Germinal center (tissue), 1 donor: ENCODE measurements at regions not wholly inside any gene's neighbourhood (a gene's known extent, or its start where the extent isn't known, plus 50 kb on each side); places are given as distances from the start of the nearest gene placed in this dataset.
"Not testable (repeated sequence)": the region's sequence is repeated elsewhere in the genome, so short reads cannot be mapped to it uniquely, and the experiment has no call there.

Experiments used
- DNase-seq: peaks from one replicate; pipeline ENCODE4 v3.0.0; 2012; ENCODE audit warnings: mixed read lengths, low spot score

DNA sequence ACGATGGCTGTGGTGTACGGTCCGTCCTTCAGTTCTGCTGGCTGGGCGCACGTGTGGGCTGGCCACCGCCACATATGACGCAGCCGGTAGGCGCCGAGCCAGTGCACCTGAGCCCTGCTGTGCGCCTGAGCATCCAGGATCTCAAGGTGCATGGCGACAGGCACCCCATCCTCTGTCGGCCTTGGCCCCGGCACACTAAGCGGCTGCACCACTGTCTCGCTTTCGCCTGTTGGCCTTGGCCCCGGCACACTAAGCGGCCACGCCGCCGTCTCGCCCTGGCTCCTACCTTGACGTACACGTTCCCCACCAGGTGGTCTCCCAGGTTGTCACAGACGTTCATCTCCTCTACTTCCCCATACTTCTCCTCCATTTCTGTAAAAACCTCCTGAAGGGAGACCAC lies 4034.6 kb upstream of the TPTE start:
- not testable (repeated sequence) for DNase-seq

DNA sequence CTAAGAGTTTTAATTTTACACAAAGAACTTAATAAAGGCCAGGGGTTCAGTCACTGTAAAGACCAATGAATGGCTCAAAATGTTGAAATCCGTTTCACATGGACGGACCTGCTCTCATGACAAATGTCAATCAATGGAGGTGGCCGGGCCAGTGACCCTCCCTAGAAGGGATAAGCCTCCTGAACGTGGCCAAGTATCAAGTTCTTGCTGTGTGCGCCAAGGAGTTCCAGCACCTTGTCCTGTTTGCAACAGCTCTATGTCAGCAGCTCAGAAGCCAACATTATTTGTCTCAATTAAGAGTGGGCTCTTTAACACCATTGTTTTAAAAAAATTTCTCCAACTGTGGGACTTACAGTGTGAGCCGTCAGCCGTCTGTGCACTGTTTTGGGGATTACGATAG lies 4028.7 kb upstream of the TPTE start:
- not testable (repeated sequence) for DNase-seq

DNA sequence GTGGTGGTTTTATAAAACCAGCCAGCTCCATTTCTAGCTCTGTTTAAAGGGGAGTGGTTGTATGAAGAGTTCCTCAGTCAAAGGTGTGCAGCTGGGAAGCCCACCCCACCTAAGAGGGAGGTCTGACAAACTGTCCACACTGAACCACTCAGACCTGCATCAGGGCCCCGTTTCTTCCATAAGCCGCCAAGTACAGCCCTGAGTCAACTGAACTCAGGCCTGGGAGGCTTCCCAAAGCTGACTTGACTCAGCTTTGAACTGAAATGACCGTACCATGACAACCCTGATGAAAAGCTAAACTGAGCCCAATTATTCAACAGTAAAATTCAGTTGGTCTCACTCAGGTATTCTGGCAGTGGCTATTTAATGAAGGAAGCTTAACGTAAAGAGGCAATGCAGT lies 4027.4 kb upstream of the TPTE start:
- DNase-seq: not testable (repeated sequence)

DNA sequence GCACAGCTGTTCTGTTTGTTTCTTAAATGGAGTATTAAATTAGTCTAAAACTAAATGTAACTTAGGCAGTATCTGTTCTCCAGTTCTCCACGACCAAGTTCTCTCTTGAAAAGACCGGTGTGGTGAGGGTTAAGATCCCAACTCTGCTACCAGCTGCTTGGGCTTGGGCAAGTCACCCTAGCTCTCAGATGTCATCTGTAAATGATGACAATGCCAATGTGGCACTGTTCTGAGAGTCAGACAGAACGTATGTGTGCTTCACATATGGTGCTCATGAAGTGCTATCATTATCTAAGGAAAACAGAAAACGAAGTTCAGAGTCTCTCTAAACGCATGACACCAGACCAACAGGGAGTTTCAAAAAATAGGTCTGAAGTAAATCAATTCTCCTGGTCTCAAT lies 4025.0 kb upstream of the TPTE start:
- not testable (repeated sequence) for DNase-seq

DNA sequence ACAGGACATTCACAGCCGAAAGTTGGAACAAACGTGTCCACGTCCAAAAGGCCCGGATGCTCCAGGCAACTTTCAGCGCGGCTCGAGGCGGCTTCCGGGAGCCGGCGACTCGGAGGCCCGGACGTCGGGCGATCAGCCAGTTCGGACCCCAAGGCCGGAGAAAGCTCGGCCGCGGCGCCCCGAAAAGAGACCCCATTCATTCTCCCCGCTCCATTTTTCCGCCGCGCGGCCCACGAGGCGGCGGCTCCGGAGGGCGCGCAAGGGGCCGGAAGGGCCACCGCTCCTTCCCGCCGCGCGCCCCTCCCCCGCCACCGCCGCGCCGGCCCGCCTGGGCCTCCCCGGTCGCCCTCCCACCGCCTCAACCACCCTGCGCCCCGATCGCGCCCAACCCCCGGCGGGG lies 4022.7 kb upstream of the TPTE start:
- peak; percentile 0 for DNase-seq

DNA sequence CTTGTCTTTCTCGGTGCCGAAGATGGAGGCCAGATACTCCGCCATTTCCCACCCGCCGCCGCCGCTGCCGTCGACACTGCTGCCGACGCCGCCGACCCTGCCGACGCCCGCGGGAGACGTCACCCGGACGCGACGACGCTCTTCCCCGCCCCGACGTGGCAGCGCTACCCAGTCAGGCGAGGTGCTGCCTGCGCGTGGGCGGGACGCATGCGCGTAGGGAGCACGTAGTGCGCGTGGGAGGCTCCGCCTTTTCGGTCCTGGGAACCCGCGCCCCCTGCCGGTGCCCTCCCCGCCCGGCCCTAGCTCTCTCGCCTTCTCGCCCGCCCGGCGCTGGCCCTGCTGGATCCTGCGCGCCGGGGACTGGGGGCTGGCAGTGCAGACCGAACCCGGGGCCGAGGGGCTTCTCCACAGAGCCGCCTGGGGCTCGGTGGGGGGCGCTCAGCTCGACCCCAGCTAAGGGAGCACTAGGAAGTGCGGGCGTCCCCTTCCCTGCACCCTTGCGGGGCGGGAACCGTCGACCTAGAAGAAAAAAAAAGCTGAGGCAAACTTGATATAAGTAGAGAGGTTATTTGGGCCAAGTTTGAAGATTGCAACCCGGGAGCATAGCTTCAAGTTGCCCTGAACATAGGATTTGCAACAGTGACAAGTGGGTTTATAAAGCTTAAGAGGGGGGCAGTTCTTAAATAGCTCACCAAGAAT lies 4022.1 kb upstream of the TPTE start:
- not testable (repeated sequence) for DNase-seq

DNA sequence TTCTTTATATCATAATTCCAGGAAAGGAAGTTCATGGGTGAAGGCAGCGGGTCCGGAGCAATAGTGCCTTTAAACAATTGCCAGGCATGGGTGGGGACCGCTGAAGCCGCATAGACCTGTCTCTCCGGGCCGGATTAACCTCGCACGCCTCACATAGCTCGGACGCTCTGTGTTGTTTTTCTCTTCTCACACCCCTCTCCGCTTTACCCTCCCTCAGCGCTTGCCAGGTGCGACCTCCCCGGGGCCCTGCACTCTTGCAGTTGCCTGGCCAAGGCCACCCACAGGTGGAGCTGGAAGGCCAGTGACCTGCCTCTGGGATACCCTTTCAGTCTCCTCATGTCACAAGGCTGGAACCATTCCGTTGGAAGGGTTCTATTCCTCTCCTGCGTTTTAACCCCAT lies 4021.5 kb upstream of the TPTE start:
- DNase-seq: not testable (repeated sequence)

DNA sequence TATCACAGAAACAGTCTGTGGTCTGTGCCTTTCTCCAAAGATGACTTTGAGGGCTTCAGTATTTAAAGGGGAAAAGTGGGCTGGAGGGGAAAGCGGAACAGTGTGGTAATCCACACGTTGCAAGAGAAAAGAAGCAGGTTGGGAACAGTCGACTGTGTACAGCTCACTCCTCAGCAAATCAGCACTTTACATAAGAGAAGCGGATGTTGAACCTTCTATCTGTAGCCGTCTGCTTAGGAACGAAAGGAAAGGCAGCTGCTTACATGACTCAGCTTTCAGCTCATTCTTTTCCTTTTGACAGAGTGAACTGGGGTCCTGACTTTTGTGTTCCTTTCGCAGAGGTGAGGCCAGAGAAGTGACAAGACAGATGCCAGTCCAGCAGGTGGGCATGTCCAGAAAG lies 4020.7 kb upstream of the TPTE start:
- DNase-seq: not testable (repeated sequence)

DNA sequence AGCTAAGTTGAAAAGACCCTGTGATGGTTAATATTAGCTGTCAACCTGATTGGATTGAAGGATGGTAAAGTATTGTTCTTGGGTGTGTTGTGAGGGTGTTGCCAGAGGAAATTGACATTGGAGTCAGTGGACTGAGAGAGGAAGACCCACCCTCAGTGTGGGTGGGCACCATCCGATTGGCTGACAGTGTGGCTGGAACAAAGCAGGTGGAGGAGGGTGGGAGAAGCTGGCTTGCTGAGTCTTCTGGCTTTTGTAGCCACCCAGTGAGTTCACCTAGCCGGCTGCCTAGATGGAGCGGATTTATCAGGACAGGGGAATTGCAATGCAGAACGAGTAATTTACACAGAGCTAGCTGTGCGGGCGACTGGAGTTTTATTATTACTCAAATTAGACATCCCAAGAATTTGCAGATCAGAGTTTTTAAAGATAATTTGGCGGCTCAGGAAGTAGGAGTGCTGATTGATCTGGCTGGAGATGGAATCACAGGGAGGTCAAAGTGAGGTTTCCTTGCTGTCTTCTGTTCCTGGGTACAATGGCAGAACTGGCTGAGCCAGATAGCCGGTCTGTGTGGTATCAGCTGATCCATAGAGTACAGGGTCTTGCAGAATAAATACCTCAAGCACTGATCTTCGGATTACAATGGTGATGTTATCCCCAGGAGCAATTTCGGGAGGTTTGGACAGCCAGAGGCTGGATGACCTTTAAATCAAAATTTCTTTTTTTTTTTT lies 4015.1 kb upstream of the TPTE start:
- DNase-seq: not testable (repeated sequence)

DNA sequence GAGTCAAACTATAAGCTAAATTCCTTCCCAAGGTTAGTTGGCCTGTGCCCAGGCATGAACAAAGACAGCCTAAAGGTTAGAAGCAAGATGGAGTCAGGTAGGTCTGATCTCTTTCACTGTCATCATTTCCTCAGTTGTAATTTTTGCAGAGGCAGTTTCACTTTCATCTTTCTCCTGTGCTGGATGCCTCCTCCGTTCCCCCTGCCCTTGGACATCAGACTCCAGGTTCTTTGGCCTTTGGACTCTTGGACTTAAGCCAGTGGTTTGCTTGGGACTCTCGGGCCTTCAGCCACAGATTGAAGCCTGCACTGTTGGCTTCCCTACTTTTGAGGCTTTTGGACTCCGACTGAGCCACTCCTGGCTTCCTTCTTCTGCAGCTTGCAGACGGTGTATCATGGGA lies 4013.8 kb upstream of the TPTE start:
- DNase-seq: not testable (repeated sequence)

DNA sequence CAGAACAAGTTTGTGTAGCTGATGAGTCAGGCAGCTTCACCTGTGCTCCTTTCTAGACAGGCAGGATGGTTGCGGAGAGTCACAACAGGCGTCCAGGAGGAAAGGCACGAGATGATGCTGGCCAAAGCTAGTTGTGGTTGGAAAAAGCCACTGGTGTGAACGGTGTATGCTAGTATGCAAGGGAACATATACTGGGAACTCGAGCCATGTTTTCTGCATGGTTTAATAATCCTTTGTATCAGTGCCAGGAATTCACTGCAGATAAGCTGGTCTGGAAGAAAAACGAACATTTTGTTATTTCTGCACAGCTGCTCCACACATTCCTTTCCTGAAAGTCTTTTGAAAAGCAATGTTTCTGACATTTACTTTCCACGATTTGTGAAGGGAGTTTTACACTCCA lies 3999.6 kb upstream of the TPTE start:
- DNase-seq: not testable (repeated sequence)

DNA sequence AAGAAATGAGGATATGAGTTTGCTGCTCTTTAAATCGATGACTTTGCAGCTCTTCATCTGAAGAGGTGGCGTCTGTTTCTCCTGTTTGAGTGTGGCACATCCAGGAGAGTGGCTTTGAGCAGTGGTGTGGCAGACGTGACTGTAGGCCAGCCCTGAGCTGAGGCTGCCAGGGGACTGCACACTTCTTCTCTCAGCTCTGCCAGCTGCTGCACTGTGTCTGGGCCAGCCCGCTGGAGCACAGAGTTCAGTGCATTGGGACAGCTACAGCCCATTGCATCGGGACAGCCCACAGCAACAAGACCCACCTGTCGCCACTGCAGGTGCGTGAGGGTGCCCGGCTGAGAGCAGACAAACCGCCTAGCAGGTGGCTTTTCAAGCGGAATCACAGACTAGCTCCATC lies 3995.2 kb upstream of the TPTE start:
- DNase-seq: not testable (repeated sequence)

DNA sequence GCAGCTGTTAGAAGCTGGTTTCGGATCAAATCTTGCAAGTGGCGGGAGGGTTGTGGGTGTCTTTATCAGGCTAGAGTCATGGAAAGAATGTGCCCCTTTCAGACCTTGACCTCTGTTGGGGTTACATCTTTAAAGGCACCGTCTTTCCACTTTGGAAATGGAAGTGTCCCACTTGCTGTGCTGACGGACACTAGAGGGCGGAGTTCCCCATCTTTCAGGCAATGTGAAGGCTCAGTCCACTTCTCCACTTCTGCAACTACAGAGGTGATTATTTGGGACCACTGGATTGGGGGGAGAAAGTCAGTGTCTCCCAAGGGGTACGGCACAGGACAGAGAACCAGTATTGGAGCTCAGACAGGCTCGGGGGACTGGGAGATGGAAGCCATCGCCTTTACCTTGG lies 3990.7 kb upstream of the TPTE start:
- DNase-seq: not testable (repeated sequence)

DNA sequence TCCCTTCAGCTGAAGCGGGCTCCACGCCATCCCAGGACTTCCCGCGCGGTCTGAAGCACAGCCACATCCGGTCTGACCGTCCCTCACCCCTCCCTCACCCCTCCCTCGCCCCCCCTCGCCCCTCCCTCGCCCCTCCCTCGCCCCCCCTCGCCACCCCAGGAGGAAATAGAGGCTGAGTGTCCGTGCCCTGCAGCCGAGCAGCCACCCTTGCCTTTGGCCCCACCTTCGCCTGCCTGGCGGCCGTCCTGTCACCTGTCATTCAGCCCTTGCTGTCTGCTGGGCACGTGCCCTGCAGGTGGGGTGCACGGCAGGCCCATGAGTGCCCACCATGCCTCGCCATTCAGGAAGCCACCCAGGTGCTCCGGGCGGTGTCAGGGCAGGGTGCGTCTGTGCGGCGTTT lies 3988.1 kb upstream of the TPTE start:
- not testable (repeated sequence) for DNase-seq

DNA sequence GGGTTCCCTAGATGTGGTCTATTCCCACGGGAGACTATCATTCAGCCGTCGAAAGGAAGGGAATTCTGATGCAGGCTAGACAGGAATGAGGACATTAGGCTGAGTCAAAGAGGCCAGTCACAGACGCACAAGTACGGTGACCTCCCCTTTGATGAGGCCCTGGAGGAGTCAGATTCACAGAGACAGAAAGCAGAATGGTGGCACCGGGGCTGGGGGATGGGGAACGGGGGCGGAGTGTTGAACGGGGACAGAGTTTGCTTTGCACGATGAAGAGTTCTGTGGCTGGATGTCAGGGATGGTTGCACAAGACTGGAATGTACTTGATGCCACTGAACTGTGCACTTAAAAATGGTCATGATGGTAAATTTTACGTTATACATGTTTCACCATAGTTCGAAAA lies 3983.1 kb upstream of the TPTE start:
- not testable (repeated sequence) for DNase-seq

DNA sequence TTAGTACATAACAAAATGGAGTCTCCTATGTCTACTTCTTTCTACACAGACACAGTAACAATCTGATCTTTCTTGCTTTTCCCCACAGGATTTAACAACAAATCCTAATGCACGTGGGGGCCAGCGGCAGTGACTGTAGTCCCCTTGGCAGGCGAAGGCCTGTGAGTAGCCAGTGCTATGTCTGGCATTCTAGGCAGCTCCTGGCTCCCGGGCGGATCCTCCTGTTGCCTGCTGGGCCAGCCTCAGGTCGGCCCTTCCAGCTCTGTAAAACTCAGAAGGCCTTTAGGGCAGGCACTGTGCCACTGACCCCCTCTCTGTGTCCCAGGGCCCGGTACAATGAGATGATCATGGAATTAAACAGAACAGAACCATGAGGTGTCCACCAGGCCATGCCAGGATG lies 3981.7 kb upstream of the TPTE start:
- not testable (repeated sequence) for DNase-seq

DNA sequence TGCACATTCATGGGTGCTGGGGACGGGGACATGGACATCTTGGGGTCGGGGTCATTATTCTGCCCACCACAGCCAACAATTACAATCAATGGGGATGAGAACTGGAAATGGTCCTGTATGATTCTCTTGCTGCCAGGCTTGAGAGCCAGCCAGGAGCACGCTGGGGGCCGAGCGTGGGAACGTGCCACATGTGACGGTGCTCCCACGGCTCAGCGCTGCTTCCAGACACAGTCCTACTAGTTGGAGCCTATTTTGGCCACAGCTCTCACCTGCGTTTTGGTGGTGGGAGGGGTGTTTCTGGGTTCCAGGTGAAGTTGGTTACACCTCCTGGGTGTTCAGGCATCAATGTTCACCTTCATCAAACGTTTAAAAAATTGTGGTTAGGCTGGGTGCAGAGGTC lies 3980.3 kb upstream of the TPTE start:
- DNase-seq: not testable (repeated sequence)

DNA sequence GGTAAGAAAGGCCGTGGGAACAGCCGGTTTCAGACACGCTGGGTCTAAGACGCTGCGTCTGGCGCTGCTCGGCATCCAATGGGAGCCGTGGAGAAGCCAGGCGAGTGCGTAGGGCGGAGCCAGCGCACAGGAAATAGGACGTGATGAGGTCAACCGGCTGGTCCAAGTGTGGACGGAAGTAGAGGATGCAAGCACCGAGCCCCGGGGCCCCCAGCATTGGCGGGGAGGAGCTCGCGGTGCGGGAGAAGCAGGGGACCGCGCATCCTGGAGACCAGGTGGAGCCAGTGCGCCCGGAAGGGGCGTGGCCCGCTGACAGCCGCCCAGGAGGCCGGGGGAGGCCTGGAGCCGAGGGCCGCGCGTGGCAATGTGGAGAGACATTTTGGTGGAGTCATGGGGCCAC lies 3976.1 kb upstream of the TPTE start:
- DNase-seq: not testable (repeated sequence)

DNA sequence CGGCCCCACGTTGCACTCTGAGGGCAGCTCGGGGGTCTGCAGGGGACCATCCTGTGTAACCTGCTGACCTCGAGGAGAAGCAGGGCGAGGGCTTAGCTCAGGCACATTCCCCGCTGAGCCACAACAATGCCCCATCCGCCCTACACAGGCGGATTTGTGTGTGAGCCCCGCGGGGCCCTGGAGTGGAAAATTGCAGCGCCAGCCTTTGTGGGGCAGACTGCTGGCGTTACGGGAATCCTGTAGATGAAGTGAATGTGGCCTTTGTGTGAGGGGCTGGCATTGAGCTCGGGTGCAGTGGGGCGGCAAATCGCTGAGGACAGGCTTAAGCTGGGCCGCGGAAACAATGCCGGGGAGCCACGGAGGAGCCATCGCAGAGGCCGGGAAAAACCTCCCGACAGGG lies 3970.3 kb upstream of the TPTE start:
- not testable (repeated sequence) for DNase-seq

DNA sequence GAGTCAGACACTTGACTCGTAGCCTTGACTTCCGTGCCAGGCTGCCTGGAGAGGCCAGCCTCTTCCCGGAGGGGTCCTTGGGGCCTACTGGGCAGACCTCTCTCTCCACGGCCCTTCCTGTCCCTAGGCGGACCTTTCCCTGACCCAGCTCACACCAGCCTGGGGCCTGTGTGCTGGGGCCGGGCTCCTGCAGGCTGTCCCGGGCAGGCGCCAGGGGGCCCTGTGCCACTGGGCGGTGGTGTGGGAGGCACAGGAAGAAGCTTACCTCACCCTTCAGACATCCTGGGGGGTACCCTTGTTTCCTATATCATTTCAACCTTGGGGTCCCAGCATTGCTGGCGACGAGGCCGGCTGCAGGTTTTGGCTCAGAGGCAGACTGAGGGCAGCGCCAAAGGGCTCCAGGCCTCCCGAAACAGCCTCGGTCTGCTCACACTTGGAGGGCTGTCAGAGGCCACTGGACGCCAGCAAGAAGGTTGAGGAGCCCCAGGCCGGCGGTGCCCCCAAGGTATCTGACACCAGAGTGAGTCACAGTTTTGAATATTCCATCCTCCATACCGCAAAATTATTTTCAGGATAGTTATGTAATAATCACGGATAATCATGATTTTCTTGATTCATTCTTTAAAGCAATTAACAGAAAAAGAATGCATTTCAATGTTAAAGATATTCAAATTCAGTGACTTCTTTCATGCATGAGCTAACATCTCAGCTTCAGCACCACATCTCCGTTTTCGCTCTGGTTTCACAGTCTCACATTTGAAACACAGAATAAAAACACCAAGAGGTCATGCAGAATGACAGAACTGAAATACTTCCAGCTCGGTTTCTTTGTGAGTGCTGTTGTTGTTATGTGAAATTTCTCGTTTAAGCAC lies 3967.6 kb upstream of the TPTE start:
- not testable (repeated sequence) for DNase-seq

DNA sequence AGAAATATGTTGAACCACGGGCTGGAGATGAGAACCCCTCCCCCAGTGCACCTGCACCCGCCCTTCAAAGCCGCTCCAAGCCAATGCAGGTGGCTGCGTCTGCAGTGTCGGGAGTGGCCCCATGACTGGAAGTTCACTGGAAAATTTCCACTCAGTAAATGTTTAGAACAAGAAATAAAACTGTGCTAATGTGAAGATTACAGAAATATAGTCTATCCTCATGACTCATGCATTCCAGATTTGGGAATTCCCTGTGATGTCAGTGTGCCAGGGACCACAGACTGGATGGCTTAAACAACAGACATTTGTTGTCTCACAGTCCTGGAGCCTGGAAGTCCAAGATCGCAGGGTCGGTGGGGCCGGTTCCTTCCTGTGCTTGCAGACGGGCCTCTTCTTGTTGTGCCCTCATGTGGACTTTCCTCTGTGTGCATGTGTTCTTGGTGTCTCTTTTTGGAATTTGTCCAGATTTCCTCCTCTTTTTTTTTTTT lies 3967.0 kb upstream of the TPTE start:
- DNase-seq: not testable (repeated sequence)

DNA sequence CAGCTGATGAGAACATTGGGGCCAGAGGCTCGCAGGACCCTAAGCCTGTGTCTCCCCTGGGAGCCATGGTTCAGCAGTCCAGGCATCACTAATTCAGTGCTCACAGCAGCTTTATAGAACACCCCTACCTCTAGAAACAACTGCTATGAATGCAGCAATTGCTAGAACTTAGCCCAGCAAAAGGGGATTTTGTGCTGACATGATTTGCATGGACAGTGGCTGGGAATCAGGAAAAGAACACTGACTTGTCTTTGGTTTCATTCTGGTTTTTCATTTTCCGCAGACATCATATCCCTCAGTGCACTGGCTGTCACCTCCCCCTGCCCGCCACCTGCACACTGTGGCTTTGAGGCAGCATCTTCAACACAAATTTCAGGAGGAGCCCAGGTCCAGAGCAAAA lies 3964.9 kb upstream of the TPTE start:
- not testable (repeated sequence) for DNase-seq
